HEK293 (cell line): ENCODE measurements at regions not wholly inside any gene's neighbourhood (a gene's known extent, or its start where the extent isn't known, plus 50 kb on each side); places are given as distances from the start of the nearest gene placed in this dataset.

Experiments
- CTCF ChIA-PET: fragments of 350-600 bp; formaldehyde crosslinking; extraction: SDS; loops from one replicate; lab custom pipeline; 2021; ENCODE audit warnings: antibody characterized with exemption; lab: Yijun Ruan, JAX
- POLR2A ChIA-PET: fragments of 300-600 bp; formaldehyde crosslinking; extraction: SDS; loops from one replicate; lab custom pipeline; 2020; ENCODE audit warnings: antibody characterized with exemption, inconsistent platforms; lab: Yijun Ruan, JAX
- H3K27ac ChIP-seq: fragments of 200-500 bp; sonication (Bioruptor generic); 2 replicates; pipeline ENCODE4 v1.5.1; 2014; ENCODE audit warnings: low read depth, low read length, control low read depth, inconsistent platforms; ENCODE audit errors: extremely low read depth
- H3K36me3 ChIP-seq, 2 experiments: fragments of 200-500 bp in 1 of 2; sonication (Bioruptor generic) in 1 of 2; 1 replicate in 1 of 2; 2 replicates in 1 of 2; pipeline ENCODE4 v1.5.1; 2014 to 2017; ENCODE audit warnings: inconsistent platforms in 2 of 2, low read length in 2 of 2; ENCODE audit not compliant: control insufficient read depth in 2 of 2, insufficient read depth in 1 of 2
- H3K4me1 ChIP-seq: fragments of 200-500 bp; sonication (Bioruptor generic); 2 replicates; pipeline ENCODE4 v1.5.1; 2014; ENCODE audit warnings: mild to moderate bottlenecking, low read length, inconsistent platforms; ENCODE audit not compliant: control insufficient read depth, insufficient read depth
- H3K4me3 ChIP-seq: 2 replicates; pipeline ENCODE4 v1.5.1; 2011; ENCODE audit warnings: low read depth, mild to moderate bottlenecking, control low read depth, low read length, moderate library complexity
- H3K9me3 ChIP-seq: fragments of 200-500 bp; sonication (Bioruptor generic); 2 replicates; pipeline ENCODE4 v1.5.1; 2014; ENCODE audit warnings: low read depth, low read length, inconsistent platforms; ENCODE audit not compliant: control insufficient read depth, insufficient read depth
- BCL11A ChIP-seq: fragments of 450-650 bp; formaldehyde crosslinking; IDR thresholded peaks from 2 replicates; pipeline ENCODE4 v1.5.1; 2016; ENCODE audit warnings: low read depth, missing biosample characterization, missing genetic modification characterization
- BCL6B ChIP-seq: fragments of 450-650 bp; formaldehyde crosslinking; IDR thresholded peaks from 2 replicates; pipeline ENCODE4 v1.5.1; 2017; ENCODE audit warnings: missing biosample characterization, missing genetic modification characterization
- GLI4 ChIP-seq: fragments of 450-650 bp; formaldehyde crosslinking; IDR thresholded peaks from 2 replicates; pipeline ENCODE4 v1.5.1; 2016; ENCODE audit warnings: missing biosample characterization, missing genetic modification characterization
- INSM2 ChIP-seq: fragments of 450-650 bp; formaldehyde crosslinking; IDR thresholded peaks from 2 replicates; pipeline ENCODE4 v1.5.1; 2016; ENCODE audit warnings: missing biosample characterization, missing genetic modification characterization
- PBX3 ChIP-seq: sonication (generic); formaldehyde crosslinking; IDR thresholded peaks from 2 replicates; pipeline ENCODE4 v1.8.1; 2022; ENCODE audit warnings: mild to moderate bottlenecking, moderate library complexity, missing genetic modification reagents
- RBAK ChIP-seq: fragments of 450-650 bp; formaldehyde crosslinking; IDR thresholded peaks from 2 replicates; pipeline ENCODE4 v1.5.1; 2016; ENCODE audit warnings: missing biosample characterization, missing genetic modification characterization
- SETDB1 ChIP-seq: IDR thresholded peaks from one replicate; pipeline ENCODE4 v1.6.1; 2017; ENCODE audit warnings: mild to moderate bottlenecking, low read length, moderate library complexity, mixed read lengths; ENCODE audit not compliant: insufficient read length
- SP3 ChIP-seq: fragments of 450-650 bp; formaldehyde crosslinking; IDR thresholded peaks from 2 replicates; pipeline ENCODE4 v1.5.1; 2016; ENCODE audit warnings: missing biosample characterization, missing genetic modification characterization
- ZBTB26 ChIP-seq: fragments of 450-650 bp; formaldehyde crosslinking; optimal IDR thresholded peaks from 2 replicates; pipeline ENCODE3; 2016; ENCODE audit warnings: missing biosample characterization, mild to moderate bottlenecking, missing genetic modification characterization
- ZFHX2 ChIP-seq: fragments of 450-650 bp; formaldehyde crosslinking; conservative IDR thresholded peaks from 2 replicates; pipeline ENCODE4 v1.5.1; 2016; ENCODE audit warnings: missing biosample characterization, missing genetic modification characterization
- ZNF10 ChIP-seq: fragments of 450-650 bp; formaldehyde crosslinking; IDR thresholded peaks from 2 replicates; pipeline ENCODE4 v1.5.1; 2017; ENCODE audit warnings: missing biosample characterization, missing genetic modification characterization
- ZNF114 ChIP-seq: fragments of 450-650 bp; formaldehyde crosslinking; IDR thresholded peaks from 2 replicates; pipeline ENCODE4 v1.5.0; 2017; ENCODE audit warnings: missing biosample characterization, missing genetic modification characterization
- ZNF221 ChIP-seq: fragments of 450-650 bp; formaldehyde crosslinking; IDR thresholded peaks from 2 replicates; pipeline ENCODE4 v1.5.1; 2017; ENCODE audit warnings: missing biosample characterization, missing genetic modification characterization, borderline replicate concordance
- ZNF292 ChIP-seq: fragments of 450-650 bp; formaldehyde crosslinking; IDR thresholded peaks from 2 replicates; pipeline ENCODE4 v1.5.1; 2016; ENCODE audit warnings: low read depth, missing biosample characterization, missing genetic modification characterization, borderline replicate concordance
- ZNF324 ChIP-seq: fragments of 450-650 bp; formaldehyde crosslinking; IDR thresholded peaks from 2 replicates; pipeline ENCODE4 v1.5.1; 2016; ENCODE audit warnings: missing biosample characterization, missing genetic modification characterization
- ZNF37A ChIP-seq: fragments of 450-650 bp; IDR thresholded peaks from 2 replicates; pipeline ENCODE4 v1.5.1; 2018; ENCODE audit warnings: missing biosample characterization, missing genetic modification characterization
- ZNF501 ChIP-seq: fragments of 450-650 bp; formaldehyde crosslinking; IDR thresholded peaks from 2 replicates; pipeline ENCODE4 v1.5.1; 2016; ENCODE audit warnings: missing biosample characterization, missing genetic modification characterization
- ZNF530 ChIP-seq: fragments of 450-650 bp; formaldehyde crosslinking; IDR thresholded peaks from 2 replicates; pipeline ENCODE4 v1.5.1; 2016; ENCODE audit warnings: low read depth, missing biosample characterization, missing genetic modification characterization
- ZNF645 ChIP-seq: fragments of 450-650 bp; formaldehyde crosslinking; IDR thresholded peaks from 2 replicates; pipeline ENCODE4; 2016; ENCODE audit warnings: missing biosample characterization, missing genetic modification characterization
- ZNF677 ChIP-seq: fragments of 450-650 bp; IDR thresholded peaks from 2 replicates; pipeline ENCODE4 v1.5.0; 2018; ENCODE audit warnings: missing biosample characterization, mild to moderate bottlenecking, missing genetic modification characterization, moderate library complexity
- ZNF701 ChIP-seq: fragments of 450-650 bp; formaldehyde crosslinking; IDR thresholded peaks from 2 replicates; pipeline ENCODE4 v1.5.1; 2016; ENCODE audit warnings: missing biosample characterization, missing genetic modification characterization
- ZNF76 ChIP-seq: fragments of 450-650 bp; formaldehyde crosslinking; IDR thresholded peaks from 2 replicates; pipeline ENCODE4; 2016; ENCODE audit warnings: low read depth, missing biosample characterization, missing genetic modification characterization, borderline replicate concordance
- ZNF768 ChIP-seq: fragments of 450-650 bp; formaldehyde crosslinking; IDR thresholded peaks from 2 replicates; pipeline ENCODE4 v1.5.1; 2018; ENCODE audit warnings: missing biosample characterization, mild to moderate bottlenecking, missing genetic modification characterization
- ZNF843 ChIP-seq: fragments of 450-650 bp; formaldehyde crosslinking; IDR thresholded peaks from 2 replicates; pipeline ENCODE4 v1.5.1; 2016; ENCODE audit warnings: missing biosample characterization, missing genetic modification characterization
- ZSCAN16 ChIP-seq: fragments of 450-650 bp; formaldehyde crosslinking; IDR thresholded peaks from 2 replicates; pipeline ENCODE4 v1.5.1; 2016; ENCODE audit warnings: missing biosample characterization, missing genetic modification characterization
- ZSCAN23 ChIP-seq: fragments of 450-650 bp; formaldehyde crosslinking; IDR thresholded peaks from 2 replicates; pipeline ENCODE4 v1.5.1; 2016; ENCODE audit warnings: missing biosample characterization, missing genetic modification characterization

GRCh38 chr4:126719852-126720251 lies 912.9 kb upstream of the INTU start:
- ChIA-PET POLR2A (no interaction called here), CTCF (interaction anchor here (0.7 kb wide), 1 partner anchor 12 kb away, joined by 3 read pairs; no protein-coding TSS in a partner anchor)

GRCh38 chr4:126725906-126726305 lies 906.9 kb upstream of the INTU start:
- no peak for TF ChIP-seq ZNF677 (tag by site-specific recombination)
- TF ChIP-seq PBX3 (CRISPR knock-in tag), result no peak
- no peak for TF ChIP-seq ZNF843
- TF ChIP-seq ZFHX2, result no peak
- TF ChIP-seq ZNF76 (tag by site-specific recombination), result no peak
- TF ChIP-seq ZNF530 (tag by site-specific recombination), result no peak
- TF ChIP-seq ZNF37A (tag by site-specific recombination), result no peak
- TF ChIP-seq, all 188 proteins: peak for 0
- POLR2A ChIA-PET, result no interaction called here
- Histone ChIP-seq H3K36me3 (no peaks in the 10 kb centered on the region), H3K27ac (no peak overlapping the region), H3K4me1 (no peaks in the 10 kb centered on the region), H3K4me3 (no peak overlapping the region), H3K9me3 (no peaks in the 10 kb centered on the region)
- CTCF ChIA-PET, result no interaction called here

More at GRCh38 chr4:126719852-126720251, 912.9 kb upstream of the INTU start:
- TF ChIP-seq ZNF10 (tag by site-specific recombination) (no peak), ZSCAN16 (tag by site-specific recombination) (no peak), ZNF76 (tag by site-specific recombination) (no peak), ZBTB26 (no peak), SETDB1 (no peak), ZNF114 (tag by site-specific recombination) (no peak), ZSCAN23 (tag by site-specific recombination) (no peak), INSM2 (tag by site-specific recombination) (no peak), ZNF292 (tag by site-specific recombination) (no peak), BCL11A (tag by site-specific recombination) (no peak), ZNF701 (tag by site-specific recombination) (no peak), ZNF324 (no peak)
- H3K4me1 ChIP-seq, result no peaks in the 10 kb centered on the region
- H3K9me3 ChIP-seq, result no peaks in the 10 kb centered on the region
- no peak overlapping the region for H3K4me3 ChIP-seq
- H3K27ac ChIP-seq, result no peak overlapping the region
- H3K36me3 ChIP-seq, result no peaks in the 10 kb centered on the region

- TF ChIP-seq INSM2 (tag by site-specific recombination) (no peak), ZNF768 (no peak), ZNF501 (tag by site-specific recombination) (no peak), RBAK (no peak), BCL6B (tag by site-specific recombination) (no peak), GLI4 (no peak), SP3 (no peak), ZNF221 (tag by site-specific recombination) (no peak), ZNF645 (tag by site-specific recombination) (no peak)
- POLR2A ChIA-PET, result no interaction called here
- CTCF ChIA-PET, result interaction anchor here (0.6 kb wide), 1 partner anchor 122 kb away, joined by 3 read pairs; no protein-coding TSS in a partner anchor
Observed at GRCh38 chr4:126727461-126727860, 905.3 kb upstream of the INTU start.

More at GRCh38 chr4:126727461-126727860, 905.3 kb upstream of the INTU start:
- Histone ChIP-seq H3K27ac (no peak overlapping the region), H3K4me1 (no peaks in the 10 kb centered on the region), H3K36me3 (no peaks in the 10 kb centered on the region), H3K9me3 (no peaks in the 10 kb centered on the region), H3K4me3 (no peak overlapping the region)
